NCI-H510A treated with DMSO at 0.1 percent for 48 hours (cell line): ENCODE measurements at regions not wholly inside any gene's neighbourhood (a gene's known extent, or its start where the extent isn't known, plus 50 kb on each side); places are given as distances from the start of the nearest gene placed in this dataset.
A peak's percentile ranks its signal among the peaks of the same experiment; 100 is the strongest.
"Not testable (repeated sequence)": the region's sequence is repeated elsewhere in the genome, so short reads cannot be mapped to it uniquely, and the experiment has no call there.

Experiments
- DNase-seq: peaks from one replicate; lab custom pipeline; 2025; lab: John Stamatoyannopoulos, UW

- no peak for DNase-seq
These were observed 130.3 kb upstream of the BTN3A2 start for GRCh38 chr6:26234421-26235301.

GRCh38 chr6:26235302-26235670, 129.7 kb upstream of the BTN3A2 start:
- DNase-seq, result no peak

GRCh38 chr6:26239415-26239814, 125.6 kb upstream of the BTN3A2 start:
- not testable (repeated sequence) for DNase-seq

GRCh38 chr6:26240157-26241032, 124.6 kb upstream of the BTN3A2 start:
- DNase-seq, result no peak

- DNase-seq, result no peak
These were observed 123.7 kb upstream of the BTN3A2 start for GRCh38 chr6:26241033-26241895.

- DNase-seq, result no peak
These were observed 121.9 kb upstream of the BTN3A2 start for GRCh38 chr6:26243132-26243531.

GRCh38 chr6:26243752-26244151, 121.2 kb upstream of the BTN3A2 start:
- no peak for DNase-seq

GRCh38 chr6:26246058-26246457, 118.9 kb upstream of the BTN3A2 start:
- no peak for DNase-seq

- DNase-seq, result no peak
These were observed 118.4 kb upstream of the BTN3A2 start for GRCh38 chr6:26246553-26246952.

GRCh38 chr6:26249707-26249956, 115.4 kb upstream of the BTN3A2 start:
- DNase-seq, result peak; percentile 52

- peak; percentile 77 for DNase-seq
These were observed 114.9 kb upstream of the BTN3A2 start for GRCh38 chr6:26249957-26250697.

GRCh38 chr6:26250698-26251044, 114.3 kb upstream of the BTN3A2 start:
- peak; percentile 77 for DNase-seq

- peak; percentile 83 for DNase-seq
These were observed 113.5 kb upstream of the BTN3A2 start for GRCh38 chr6:26251354-26252076.

GRCh38 chr6:26252077-26252472, 112.9 kb upstream of the BTN3A2 start:
- no peak for DNase-seq

GRCh38 chr6:26254724-26255123, 110.3 kb upstream of the BTN3A2 start:
- DNase-seq, result no peak

- DNase-seq, result no peak
These were observed 107.7 kb upstream of the BTN3A2 start for GRCh38 chr6:26257272-26257671.

GRCh38 chr6:26258212-26258977, 106.6 kb upstream of the BTN3A2 start:
- DNase-seq, result no peak

GRCh38 chr6:26260110-26260637, 104.8 kb upstream of the BTN3A2 start:
- no peak for DNase-seq

- DNase-seq, result no peak
These were observed 104.1 kb upstream of the BTN3A2 start for GRCh38 chr6:26260725-26261490.
